NCI-H748 (cell line): ENCODE measurements at regions not wholly inside any gene's neighbourhood (a gene's known extent, or its start where the extent isn't known, plus 50 kb on each side); places are given as distances from the start of the nearest gene placed in this dataset.

Experiments
- DNase-seq: peaks from one replicate; lab custom pipeline; 2025; ENCODE audit not compliant: unreplicated experiment; lab: John Stamatoyannopoulos, UW

DNA sequence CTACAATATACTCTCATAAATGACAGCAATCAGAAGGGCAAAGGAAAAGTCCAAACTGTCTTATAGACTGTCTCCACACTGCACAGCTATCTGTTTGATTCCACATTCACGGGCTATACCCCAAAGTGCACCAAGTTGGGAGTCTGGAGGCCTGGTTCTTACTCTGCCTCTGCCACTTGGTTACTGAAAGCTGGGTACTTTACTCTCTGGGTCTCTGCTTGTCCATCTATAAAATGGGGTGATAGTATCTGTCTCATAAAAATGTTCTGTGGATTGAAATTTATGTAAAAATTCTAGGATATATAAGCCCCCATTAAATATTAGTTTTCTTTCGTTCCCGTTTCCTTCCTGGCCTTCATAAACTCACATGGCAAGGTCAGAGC is 86.5 kb downstream of the CD164 start:
- no peak for DNase-seq

DNA sequence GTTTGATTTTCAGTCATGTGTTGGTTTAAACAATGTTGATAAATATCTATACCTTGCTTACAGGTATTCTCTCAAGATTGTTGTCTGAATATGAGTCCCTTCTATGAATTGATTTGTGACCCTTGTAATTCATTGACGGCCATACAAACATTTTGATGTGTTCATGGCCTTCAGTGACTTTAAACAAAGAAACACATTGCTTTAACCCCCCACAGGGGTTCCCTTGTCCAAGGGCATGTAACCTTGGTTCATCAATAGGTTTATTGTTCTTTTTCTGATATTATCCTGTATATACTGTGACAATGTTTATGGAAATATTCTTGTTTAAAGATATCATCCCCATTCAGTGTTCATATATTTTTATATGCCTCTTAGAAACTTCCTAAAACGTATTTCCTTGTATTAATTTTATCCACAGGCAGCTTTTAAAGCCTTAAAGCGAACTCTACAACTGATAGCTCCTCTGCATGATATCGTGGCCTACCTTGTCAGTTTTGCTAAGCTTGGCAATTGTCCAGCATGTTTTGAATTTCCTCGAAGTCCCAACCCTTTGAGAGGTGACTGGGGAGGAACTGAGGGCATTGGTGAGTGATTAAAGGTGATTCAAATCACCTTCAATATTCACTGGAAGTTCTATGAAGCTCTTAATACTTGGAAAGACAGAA is 87.0 kb downstream of the CD164 start:
- peak; percentile 20 for DNase-seq

DNA sequence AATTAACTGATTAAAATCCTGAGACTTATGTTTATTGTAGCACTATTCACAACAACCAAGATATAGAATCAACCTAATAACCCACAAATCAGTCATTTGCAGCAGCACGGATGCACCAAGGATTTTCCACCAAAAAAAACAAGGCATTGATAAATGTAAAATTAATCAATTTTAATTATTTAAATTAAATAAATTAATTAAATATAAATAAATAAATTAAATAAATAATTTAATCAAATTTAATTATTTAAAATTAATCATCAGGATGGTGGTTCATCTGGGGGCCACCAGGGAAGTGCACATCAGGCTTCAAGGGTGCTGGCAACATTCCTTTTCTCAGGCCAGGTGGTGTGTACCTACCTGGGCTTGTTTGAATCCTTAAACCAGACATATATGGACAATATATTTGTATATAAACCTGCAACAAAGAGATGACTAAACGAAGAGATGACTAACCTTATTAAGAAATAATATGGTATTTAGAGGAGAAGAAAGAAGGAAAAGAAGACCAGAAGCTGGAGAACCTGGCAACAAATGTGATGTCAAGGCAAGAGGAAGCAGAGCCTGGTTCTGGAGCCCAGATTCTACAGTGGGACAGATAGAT is 89.2 kb downstream of the CD164 start:
- DNase-seq, result no peak

- no peak for DNase-seq
Measured at GRCh38 chr6:109292420-109292819, 89.8 kb downstream of the CD164 start.

DNA sequence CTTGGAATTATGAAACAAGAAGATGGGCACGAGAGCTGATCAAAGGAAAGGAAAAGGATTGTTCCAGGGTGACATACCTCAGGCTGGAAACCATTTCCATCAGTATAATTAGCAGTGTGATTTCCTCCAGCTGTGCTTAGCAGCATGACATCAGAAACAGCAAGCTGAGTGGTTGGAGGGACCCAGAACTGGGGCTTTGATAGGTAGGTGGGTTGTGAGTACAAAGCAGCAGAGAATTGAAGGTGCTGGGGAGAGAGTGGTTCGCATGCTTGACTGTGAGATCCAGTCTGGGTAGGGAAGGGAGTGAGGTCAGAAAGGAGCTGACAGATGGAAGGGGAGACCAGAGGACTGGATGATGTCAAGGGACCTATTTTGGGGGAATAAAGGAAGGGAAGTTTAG is 90.4 kb downstream of the CD164 start:
- DNase-seq, result peak; percentile 6

- no peak for DNase-seq
Measured at GRCh38 chr6:109290143-109290931, 91.9 kb downstream of the CD164 start.

- DNase-seq, result no peak
Measured at GRCh38 chr6:109285366-109285765, 96.9 kb downstream of the CD164 start.

DNA sequence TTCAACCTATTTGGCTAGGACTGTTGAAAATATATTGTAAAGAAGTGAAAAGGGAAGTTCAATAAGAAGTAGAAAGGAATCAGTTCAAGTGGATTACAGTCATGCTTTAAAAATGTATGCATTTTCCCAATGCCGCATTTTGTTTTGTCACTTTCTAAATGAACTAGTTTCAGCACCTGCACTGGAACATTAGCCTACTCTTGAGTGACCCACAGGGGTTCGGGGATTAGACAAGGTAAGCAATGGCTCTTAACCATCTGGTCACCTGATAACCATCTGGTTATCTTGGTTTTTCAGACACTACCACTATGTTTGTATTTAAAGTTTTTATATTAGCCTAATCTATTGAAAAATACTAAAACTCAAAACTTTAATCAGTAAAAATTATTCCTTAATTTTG is 97.6 kb downstream of the CD164 start:
- no peak for DNase-seq

GRCh38 chr6:109282756-109283155 is 99.5 kb downstream of the CD164 start:
- no peak for DNase-seq

DNA sequence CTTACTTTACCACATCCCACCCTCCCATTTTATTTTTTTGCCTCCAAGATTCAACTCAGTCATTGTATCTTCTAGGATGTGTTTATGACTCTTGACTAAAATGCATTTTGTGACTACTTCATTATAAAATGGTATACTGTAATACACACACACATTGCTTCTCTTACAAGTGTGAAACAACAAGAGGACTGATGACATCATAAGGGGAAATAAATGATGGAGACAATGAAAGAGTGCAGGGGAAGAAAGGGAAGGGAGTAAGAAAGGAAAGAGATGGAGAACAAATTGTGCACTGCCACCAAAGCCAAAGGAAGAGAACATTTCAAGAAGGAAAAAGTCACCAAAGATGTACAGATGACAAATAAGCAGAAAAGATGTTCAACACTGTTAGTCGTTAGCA is 102.6 kb downstream of the CD164 start:
- no peak for DNase-seq

GRCh38 chr6:109271622-109272021 is 110.6 kb downstream of the CD164 start:
- DNase-seq, result no peak

DNA sequence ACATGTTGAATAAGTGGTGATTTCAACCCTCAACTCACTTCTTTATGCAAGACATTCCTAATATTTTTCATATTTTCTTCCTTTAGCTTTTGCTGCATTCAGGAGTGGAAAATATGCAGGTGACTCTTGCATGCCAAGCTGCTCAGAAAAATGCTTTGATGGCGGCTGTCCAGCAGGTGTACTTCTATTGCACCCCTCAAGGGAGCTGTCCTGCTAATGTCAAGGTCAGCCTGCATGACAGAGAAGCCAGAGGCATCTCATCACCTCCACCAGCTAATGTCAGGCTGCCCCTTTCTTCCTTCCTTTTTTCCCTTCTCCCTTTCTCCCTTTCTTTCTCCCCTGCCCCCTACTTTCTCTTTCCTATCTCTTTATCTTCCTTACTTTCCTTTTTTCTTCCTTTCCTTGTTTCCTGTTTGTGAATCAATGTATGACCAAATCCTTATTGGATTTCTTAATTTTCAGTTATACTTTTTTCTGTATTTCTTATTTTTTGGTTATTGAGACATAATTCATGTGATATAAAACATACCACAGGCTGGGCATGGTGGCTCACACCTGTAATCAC is 112.2 kb downstream of the CD164 start:
- no peak for DNase-seq

DNA sequence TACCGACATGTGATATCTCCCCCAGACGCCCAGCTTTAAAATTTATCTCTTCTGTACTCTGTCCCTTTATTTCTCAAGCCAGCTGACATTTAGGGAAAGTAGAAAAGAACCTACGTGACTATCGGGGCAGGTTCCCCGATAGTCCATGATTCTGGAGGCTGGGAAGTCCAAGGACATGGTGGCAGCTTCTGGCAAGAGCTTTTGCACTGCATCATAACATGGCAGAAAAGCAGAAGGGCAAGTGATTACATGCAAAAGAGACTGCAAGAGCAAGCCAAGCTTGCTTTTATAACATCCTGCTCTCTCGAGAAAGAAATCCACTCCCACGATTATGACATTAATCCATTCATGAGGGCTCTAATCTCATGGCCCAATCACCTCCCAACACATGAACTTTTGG is 113.2 kb downstream of the CD164 start:
- DNase-seq, result no peak

GRCh38 chr6:109265530-109265929 is 116.7 kb downstream of the CD164 start:
- DNase-seq, result no peak

DNA sequence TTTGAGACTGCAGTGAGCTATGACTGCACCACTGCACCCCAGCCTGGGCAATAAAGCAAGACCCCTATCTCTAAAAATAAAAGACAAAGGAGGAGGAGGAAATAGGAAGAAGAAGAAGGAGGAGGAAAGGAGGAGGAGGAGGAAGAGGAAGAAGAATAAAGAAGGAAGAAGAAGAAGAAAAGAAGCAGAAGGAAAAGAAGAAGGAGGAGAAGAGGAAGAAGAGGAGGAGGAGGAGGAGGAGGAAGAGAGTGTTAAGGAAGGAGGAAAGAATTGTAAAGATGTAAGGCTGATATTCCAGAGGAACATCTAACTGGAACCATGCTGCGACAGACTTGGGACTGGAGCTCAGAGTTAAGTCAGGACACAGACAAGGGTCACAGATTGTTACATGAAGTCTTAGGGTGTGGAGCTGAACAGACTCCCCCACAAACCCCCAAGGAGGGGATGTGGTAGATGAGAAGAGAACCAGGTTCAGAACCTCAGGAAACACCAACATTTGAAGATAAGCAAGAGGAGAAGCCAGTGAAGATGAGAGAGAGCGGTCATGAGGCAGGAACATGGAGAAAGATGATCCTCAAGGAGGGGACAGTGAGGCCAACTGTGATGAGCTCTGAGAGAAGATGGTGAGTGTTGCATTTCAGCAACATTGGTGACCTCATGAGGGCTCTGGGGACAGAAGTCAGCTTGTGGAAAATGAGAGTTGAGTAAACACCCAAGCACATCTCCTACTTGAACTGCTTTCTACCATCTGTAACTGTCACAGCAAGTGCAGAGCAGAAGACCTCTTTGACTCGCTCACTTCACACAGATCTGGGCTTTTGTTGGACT is 118.2 kb downstream of the CD164 start:
- DNase-seq, result no peak

DNA sequence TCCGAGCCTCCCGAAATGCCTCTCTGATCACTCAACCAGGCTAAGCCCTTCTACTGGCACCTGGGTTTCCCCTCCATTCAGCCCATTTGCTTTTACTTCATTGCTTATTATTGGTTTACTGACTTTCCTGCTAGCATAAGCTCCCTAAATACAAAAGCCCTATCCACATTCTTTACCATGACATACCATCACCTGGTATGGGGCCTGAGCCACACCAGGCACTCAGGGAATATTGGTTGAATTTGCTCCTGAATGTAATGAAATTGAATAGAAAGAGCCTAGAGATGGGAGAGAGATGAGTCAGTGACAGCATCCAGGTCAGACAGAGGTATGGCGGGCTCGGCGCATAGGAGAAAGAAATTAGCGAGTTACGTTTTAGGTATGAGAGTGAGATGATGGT is 120.0 kb downstream of the CD164 start:
- DNase-seq, result no peak

DNA sequence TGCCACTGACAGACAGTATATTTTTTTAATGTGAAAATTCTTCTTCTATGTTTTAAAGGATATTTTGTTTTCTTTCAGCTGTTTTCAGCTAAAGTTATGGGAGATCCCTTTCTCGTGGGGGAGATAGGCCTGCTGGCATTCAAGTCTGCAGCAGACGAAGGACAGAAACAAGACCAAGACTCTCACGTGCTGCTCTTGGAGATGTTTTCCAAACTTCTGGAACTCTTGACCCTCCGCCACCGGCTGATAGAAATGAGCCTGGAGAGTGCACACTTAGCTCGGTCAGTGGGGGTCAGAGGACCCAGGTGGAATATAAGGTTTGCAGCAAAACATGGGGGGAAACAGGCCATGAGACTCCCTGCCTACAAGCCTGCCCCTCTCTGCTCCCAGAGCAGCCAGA is 120.5 kb downstream of the CD164 start:
- DNase-seq, result no peak

- no peak for DNase-seq
Measured at GRCh38 chr6:109260701-109261100, 121.6 kb downstream of the CD164 start.

GRCh38 chr6:109260126-109260525 is 122.1 kb downstream of the CD164 start:
- no peak for DNase-seq

GRCh38 chr6:109258129-109258528 is 124.1 kb downstream of the CD164 start:
- no peak for DNase-seq

GRCh38 chr6:109257494-109257893 is 124.8 kb downstream of the CD164 start:
- no peak for DNase-seq
